Endodermal cell (in vitro differentiated cells): ENCODE measurements at regions not wholly inside any gene's neighbourhood (a gene's known extent, or its start where the extent isn't known, plus 50 kb on each side); places are given as distances from the start of the nearest gene placed in this dataset.

ENCODE experiments used
- DNase-seq: peaks from one replicate; pipeline ENCODE4 v3.0.0-alpha.2; 2017
- H3K27ac ChIP-seq: 2 replicates; pipeline ENCODE4 v1.5.1; 2013; ENCODE audit warnings: mild to moderate bottlenecking, low read depth, low read length, moderate library complexity
- H3K27me3 ChIP-seq: 2 replicates; pipeline ENCODE4 v1.6.1; 2013; ENCODE audit warnings: mild to moderate bottlenecking, low read length, moderate library complexity; ENCODE audit not compliant: insufficient read depth, control insufficient read depth, poor library complexity, severe bottlenecking
- H3K36me3 ChIP-seq: 2 replicates; pipeline ENCODE4 v1.7.0; 2013; ENCODE audit warnings: mild to moderate bottlenecking, low read length, moderate library complexity; ENCODE audit not compliant: control insufficient read depth, insufficient read depth
- H3K4me1 ChIP-seq: one replicate; pipeline ENCODE4 v1.7.0; 2013; ENCODE audit warnings: low read length; ENCODE audit not compliant: control insufficient read depth, insufficient read depth
- H3K4me3 ChIP-seq: 2 replicates; pipeline ENCODE4 v1.5.1; 2013; ENCODE audit warnings: mild to moderate bottlenecking, low read length, moderate library complexity
- H3K9ac ChIP-seq: 2 replicates; pipeline ENCODE4 v1.6.1; 2013; ENCODE audit warnings: mild to moderate bottlenecking, low read length, moderate library complexity; ENCODE audit not compliant: poor library complexity, severe bottlenecking; ENCODE audit errors: extremely low read depth
- H3K9me3 ChIP-seq: 2 replicates; pipeline ENCODE4 v1.6.1; 2013; ENCODE audit warnings: mild to moderate bottlenecking, low read length, moderate library complexity; ENCODE audit not compliant: control insufficient read depth
- H3K27ac Mint-ChIP-seq: 2 replicates; pipeline ENCODE4 v1.8.0; 2020; ENCODE audit warnings: mixed read lengths
- H3K27me3 Mint-ChIP-seq: 2 replicates; pipeline ENCODE4 v1.8.0; 2021; ENCODE audit warnings: mild to moderate bottlenecking, mixed read lengths; ENCODE audit not compliant: insufficient read depth
- H3K36me3 Mint-ChIP-seq: 2 replicates; pipeline ENCODE4 v1.8.0; 2020; ENCODE audit warnings: low read depth, mixed read lengths
- H3K4me1 Mint-ChIP-seq: 2 replicates; pipeline ENCODE4 v1.8.0; 2020; ENCODE audit warnings: mixed read lengths
- H3K4me3 Mint-ChIP-seq: 2 replicates; pipeline ENCODE4 v1.8.0; 2020; ENCODE audit warnings: mild to moderate bottlenecking, moderate library complexity, mixed read lengths
- H3K9me3 Mint-ChIP-seq: 2 replicates; pipeline ENCODE4 v1.8.0; 2020; ENCODE audit warnings: mild to moderate bottlenecking, mixed read lengths
- CTCF ChIP-seq: fragments of 200-600 bp; sonication (generic); conservative IDR thresholded peaks from 2 replicates; pipeline ENCODE4 v1.5.0; 2021; ENCODE audit warnings: antibody characterized with exemption, mild to moderate bottlenecking
- WGBS, 2 experiments: methylation state at CpG; one replicate each; pipeline versions ENCODE4 v1.1.5 to v1.1.7; 2013; ENCODE audit warnings: missing lambda C conversion rate in 2 of 2, mixed read lengths in 1 of 2; ENCODE audit not compliant: insufficient coverage in 1 of 2, insufficient read length in 1 of 2; 5-methylcytosine and 5-hydroxymethylcytosine counted together

- Histone ChIP-seq H3K27me3 (no peaks in the 10 kb centered on the region), H3K9ac (no peak overlapping the region), H3K4me1 (no peaks in the 10 kb centered on the region), H3K27ac (no peak overlapping the region), H3K36me3 (no peaks in the 10 kb centered on the region), H3K9me3 (no peaks in the 10 kb centered on the region), H3K4me3 (no peak overlapping the region)
- Mint-ChIP-seq H3K27ac (no peak overlapping the region), H3K4me3 (no peak overlapping the region), H3K9me3 (no peaks in the 10 kb centered on the region), H3K27me3 (no peaks in the 10 kb centered on the region), H3K4me1 (no peaks in the 10 kb centered on the region), H3K36me3 (no peaks in the 10 kb centered on the region)
- 67 to 82% methylated on average over 1 of the region's 1 CpG for WGBS, 2 experiments
- DNase-seq, result no peak
- TF ChIP-seq CTCF, result no peak
Measured at GRCh38 chr14:44279357-44279756, 227.7 kb downstream of the FSCB start.

- no peak for TF ChIP-seq CTCF
- H3K27me3 Mint-ChIP-seq, result no peaks in the 10 kb centered on the region
- H3K9me3 ChIP-seq, result no peaks in the 10 kb centered on the region
- no peak overlapping the region for H3K4me3 Mint-ChIP-seq
- peaks cover 7% of the 10 kb centered on the region for H3K9me3 Mint-ChIP-seq
- no peak overlapping the region for H3K27ac ChIP-seq
- 93 to 100% methylated on average over 1 to 2 of the region's 2 CpGs for WGBS, 2 experiments
- peaks cover 1% of the 10 kb centered on the region for H3K4me1 Mint-ChIP-seq
- no peak overlapping the region for H3K9ac ChIP-seq
- no peak overlapping the region for H3K27ac Mint-ChIP-seq
- no peaks in the 10 kb centered on the region for H3K36me3 ChIP-seq
- DNase-seq, result no peak
- no peaks in the 10 kb centered on the region for H3K27me3 ChIP-seq
- H3K4me1 ChIP-seq, result no peaks in the 10 kb centered on the region
- no peaks in the 10 kb centered on the region for H3K36me3 Mint-ChIP-seq
- no peak overlapping the region for H3K4me3 ChIP-seq
Measured at GRCh38 chr14:44271637-44272036, 235.4 kb downstream of the FSCB start.

GRCh38 chr14:44271006-44271405 is 236.1 kb downstream of the FSCB start:
- no peak overlapping the region for H3K4me3 ChIP-seq
- H3K4me1 ChIP-seq, result no peaks in the 10 kb centered on the region
- WGBS, 2 experiments, result 99% methylated on average over 3 of the region's 3 CpGs; no CpG with 5 or more reads in 1 of the 2 experiments
- Mint-ChIP-seq H3K9me3 (peaks cover 13% of the 10 kb centered on the region), H3K27ac (no peak overlapping the region), H3K36me3 (no peaks in the 10 kb centered on the region), H3K4me3 (no peak overlapping the region), H3K4me1 (peaks cover 1% of the 10 kb centered on the region), H3K27me3 (no peaks in the 10 kb centered on the region)
- no peak overlapping the region for H3K27ac ChIP-seq
- no peak overlapping the region for H3K9ac ChIP-seq
- no peaks in the 10 kb centered on the region for H3K9me3 ChIP-seq
- DNase-seq, result no peak
- no peak for TF ChIP-seq CTCF
- H3K27me3 ChIP-seq, result no peaks in the 10 kb centered on the region
- H3K36me3 ChIP-seq, result no peaks in the 10 kb centered on the region
